ENCODE measurements at regions not wholly inside any gene's neighbourhood (a gene's known extent, or its start where the extent isn't known, plus 50 kb on each side); places are given as distances from the start of the nearest gene placed in this dataset.
"Not testable (repeated sequence)": the region's sequence is repeated elsewhere in the genome, so short reads cannot be mapped to it uniquely, and the experiment has no call there.

GRCh38 chr2:163028807-163029206 is 190.2 kb upstream of the KCNH7 start:
- intact Hi-C loops (cut with micrococcal nuclease), result no loop called here
- Histone ChIP-seq H3K4me3 (ENCODE audit: low read length) (no peak overlapping the region), H3K9ac (ENCODE audit: low read length) (no peak overlapping the region), H3K9me3 (ENCODE audit: low read length) (no peaks in the 10 kb centered on the region), H3K79me2 (ENCODE audit: low read length) (no peaks in the 10 kb centered on the region), H3K4me2 (ENCODE audit: low read length) (no peak overlapping the region), H3K27ac (ENCODE audit: low read length) (no peak overlapping the region), H3K4me1 (ENCODE audit: insufficient read depth, low read length) (no peaks in the 10 kb centered on the region), H3K9me2 (replicated peaks; ENCODE audit: low read length) (no peaks in the 10 kb centered on the region), H2AFZ (ENCODE audit: low read length) (no peak overlapping the region), H3K27me3 (ENCODE audit: low read length) (peaks cover 40% of the 10 kb centered on the region), H3K36me3 (ENCODE audit: low read depth, low read length) (no peaks in the 10 kb centered on the region), H4K20me1 (ENCODE audit: low read length) (no peaks in the 10 kb centered on the region), H3F3A (ENCODE audit: low read length, unreplicated experiment) (no peaks in the 10 kb centered on the region)
- no TSS peak for BruUV-seq (replicated peaks)
- POLR2A ChIA-PET (ENCODE audit: unreplicated experiment), result no interaction called here
- CTCF ChIA-PET, result no interaction called here
- TF ChIP-seq EZH2 (IDR thresholded peaks at IDR 0.05; ENCODE audit: low read length, unreplicated experiment), result no peak
- no peak for TF ChIP-seq EZH2phosphoT487 (IDR thresholded peaks at IDR 0.05; ENCODE audit: borderline replicate concordance, low read length)
- TF ChIP-seq CTCF (conservative IDR thresholded peaks at IDR 0.05; ENCODE audit: low read depth, low read length), result no peak
- ATAC-seq (no peak), DNase-seq (no peak)

- H3K4me1 ChIP-seq (ENCODE audit: insufficient read depth, low read length); BruUV-seq (replicated peaks): not testable (repeated sequence)
These were observed 187.7 kb upstream of the KCNH7 start for GRCh38 chr2:163026136-163026775.

GRCh38 chr2:163016882-163017281 is 178.3 kb upstream of the KCNH7 start:
- H3K4me2 ChIP-seq (ENCODE audit: low read length); H3F3A ChIP-seq (ENCODE audit: low read length, unreplicated experiment); POLR2A ChIA-PET (ENCODE audit: unreplicated experiment); H3K79me2 ChIP-seq (ENCODE audit: low read length); H3K4me3 ChIP-seq (ENCODE audit: low read length); H3K4me1 ChIP-seq (ENCODE audit: insufficient read depth, low read length); H3K9me3 ChIP-seq (ENCODE audit: low read length); intact Hi-C loops (cut with micrococcal nuclease); ATAC-seq; H3K27ac ChIP-seq (ENCODE audit: low read length); H4K20me1 ChIP-seq (ENCODE audit: low read length); H3K36me3 ChIP-seq (ENCODE audit: low read depth, low read length); H3K27me3 ChIP-seq (ENCODE audit: low read length); DNase-seq; H2AFZ ChIP-seq (ENCODE audit: low read length); BruUV-seq (replicated peaks); H3K9ac ChIP-seq (ENCODE audit: low read length); H3K9me2 ChIP-seq (replicated peaks; ENCODE audit: low read length); CTCF ChIA-PET: not testable (repeated sequence)

More at GRCh38 chr2:163026136-163026775, 187.7 kb upstream of the KCNH7 start:
- H3K4me3 ChIP-seq (ENCODE audit: low read length); H3F3A ChIP-seq (ENCODE audit: low read length, unreplicated experiment); ATAC-seq; CTCF ChIA-PET; H3K9me3 ChIP-seq (ENCODE audit: low read length); H3K36me3 ChIP-seq (ENCODE audit: low read depth, low read length); DNase-seq; H3K4me2 ChIP-seq (ENCODE audit: low read length); POLR2A ChIA-PET (ENCODE audit: unreplicated experiment); H4K20me1 ChIP-seq (ENCODE audit: low read length); H3K27ac ChIP-seq (ENCODE audit: low read length); H3K79me2 ChIP-seq (ENCODE audit: low read length); H2AFZ ChIP-seq (ENCODE audit: low read length); H3K9ac ChIP-seq (ENCODE audit: low read length); H3K9me2 ChIP-seq (replicated peaks; ENCODE audit: low read length); intact Hi-C loops (cut with micrococcal nuclease): not testable (repeated sequence)
- peaks cover 38% of the 10 kb centered on the region for H3K27me3 ChIP-seq (ENCODE audit: low read length)

GRCh38 chr2:163011000-163011399 is 172.4 kb upstream of the KCNH7 start:
- no peak overlapping the region for H3K4me3 ChIP-seq (ENCODE audit: low read length)
- H3K9ac ChIP-seq (ENCODE audit: low read length), result no peak overlapping the region
- H3K4me2 ChIP-seq (ENCODE audit: low read length), result no peak overlapping the region
- H3K4me1 ChIP-seq (ENCODE audit: insufficient read depth, low read length), result no peaks in the 10 kb centered on the region
- no peaks in the 10 kb centered on the region for H3F3A ChIP-seq (ENCODE audit: low read length, unreplicated experiment)
- BruUV-seq (replicated peaks), result no TSS peak
- H3K79me2 ChIP-seq (ENCODE audit: low read length), result no peaks in the 10 kb centered on the region
- no peaks in the 10 kb centered on the region for H4K20me1 ChIP-seq (ENCODE audit: low read length)
- no peaks in the 10 kb centered on the region for H3K9me2 ChIP-seq (replicated peaks; ENCODE audit: low read length)
- no peak overlapping the region for H2AFZ ChIP-seq (ENCODE audit: low read length)
- no peak for ATAC-seq
- H3K27me3 ChIP-seq (ENCODE audit: low read length), result peaks cover 6% of the 10 kb centered on the region; the same call in 1 of the 2 replicates
- TF ChIP-seq EZH2 (IDR thresholded peaks at IDR 0.05; ENCODE audit: low read length, unreplicated experiment), result no peak
- no peaks in the 10 kb centered on the region for H3K36me3 ChIP-seq (ENCODE audit: low read depth, low read length)
- DNase-seq, result no peak
- CTCF ChIA-PET, result no interaction called here
- intact Hi-C loops (cut with micrococcal nuclease), result no loop called here
- no peak overlapping the region for H3K27ac ChIP-seq (ENCODE audit: low read length)
- POLR2A ChIA-PET (ENCODE audit: unreplicated experiment), result no interaction called here
- no peaks in the 10 kb centered on the region for H3K9me3 ChIP-seq (ENCODE audit: low read length)

Measured in PC-3 (cell line).